ENCODE measurements at regions not wholly inside any gene's neighbourhood (a gene's known extent, or its start where the extent isn't known, plus 50 kb on each side); places are given as distances from the start of the nearest gene placed in this dataset.

GRCh38 chr7:88590963-88591362 is 168.5 kb upstream of the ZNF804B start:
- TF ChIP-seq CTCF (conservative IDR thresholded peaks at IDR 0.05; ENCODE audit: low read length) (no peak), EZH2phosphoT487 (IDR thresholded peaks at IDR 0.05; ENCODE audit: borderline replicate concordance, low read depth, low read length) (no peak)

Measured in OCI-LY7 (cell line).